ENCODE measurements at regions not wholly inside any gene's neighbourhood (a gene's known extent, or its start where the extent isn't known, plus 50 kb on each side); places are given as distances from the start of the nearest gene placed in this dataset.
"Not testable (repeated sequence)": the region's sequence is repeated elsewhere in the genome, so short reads cannot be mapped to it uniquely, and the experiment has no call there.

- DNase-seq (ENCODE audit: low read depth) = no peak
Observed at GRCh38 chr3:150357923-150358607, 50.0 kb upstream of the TSC22D2 start.

- DNase-seq (ENCODE audit: low read depth) = no peak
Observed at GRCh38 chr3:150357140-150357539, 51.0 kb upstream of the TSC22D2 start.

- no peak for DNase-seq (ENCODE audit: low read depth)
Observed at GRCh38 chr3:150355574-150355973, 52.5 kb upstream of the TSC22D2 start.

GRCh38 chr3:150352931-150353330 is 55.2 kb upstream of the TSC22D2 start:
- DNase-seq (ENCODE audit: low read depth) = no peak

- no peak for DNase-seq (ENCODE audit: low read depth)
Observed at GRCh38 chr3:150351398-150351797, 56.7 kb upstream of the TSC22D2 start.

GRCh38 chr3:150349314-150350097 is 58.6 kb upstream of the TSC22D2 start:
- no peak for DNase-seq (ENCODE audit: low read depth)

GRCh38 chr3:150348500-150348899 is 59.6 kb upstream of the TSC22D2 start:
- DNase-seq (ENCODE audit: low read depth) = no peak

- no peak for DNase-seq (ENCODE audit: low read depth)
Observed at GRCh38 chr3:150346981-150347863, 60.9 kb upstream of the TSC22D2 start.

- DNase-seq (ENCODE audit: low read depth) = no peak
Observed at GRCh38 chr3:150346266-150346665, 61.8 kb upstream of the TSC22D2 start.

GRCh38 chr3:150345021-150345538 is 63.0 kb upstream of the TSC22D2 start:
- DNase-seq (ENCODE audit: low read depth) = no peak

- no peak for DNase-seq (ENCODE audit: low read depth)
Observed at GRCh38 chr3:150344079-150344759, 63.9 kb upstream of the TSC22D2 start.

- no peak for DNase-seq (ENCODE audit: low read depth)
Observed at GRCh38 chr3:150342896-150343467, 65.1 kb upstream of the TSC22D2 start.

- no peak for DNase-seq (ENCODE audit: low read depth)
Observed at GRCh38 chr3:150341891-150342290, 66.2 kb upstream of the TSC22D2 start.

GRCh38 chr3:150336363-150336762 is 71.7 kb upstream of the TSC22D2 start:
- DNase-seq (ENCODE audit: low read depth) = not testable (repeated sequence)

- DNase-seq (ENCODE audit: low read depth) = no peak
Observed at GRCh38 chr3:150335631-150336030, 72.5 kb upstream of the TSC22D2 start.

- no peak for DNase-seq (ENCODE audit: low read depth)
Observed at GRCh38 chr3:150334974-150335373, 73.1 kb upstream of the TSC22D2 start.

- DNase-seq (ENCODE audit: low read depth) = no peak
Observed at GRCh38 chr3:150333477-150333876, 74.6 kb upstream of the TSC22D2 start.

- DNase-seq (ENCODE audit: low read depth) = no peak
Observed at GRCh38 chr3:150331978-150332568, 76.0 kb upstream of the TSC22D2 start.

- no peak for DNase-seq (ENCODE audit: low read depth)
Observed at GRCh38 chr3:150330872-150331271, 77.2 kb upstream of the TSC22D2 start.

- no peak for DNase-seq (ENCODE audit: low read depth)
Observed at GRCh38 chr3:150330174-150330573, 77.9 kb upstream of the TSC22D2 start.

- no peak for DNase-seq (ENCODE audit: low read depth)
Observed at GRCh38 chr3:150329408-150329807, 78.7 kb upstream of the TSC22D2 start.

All from activated T-cell treated with anti-CD3 and anti-CD28 coated beads for 24 hours (primary cell).